SK-N-MC (cell line): ENCODE measurements at regions not wholly inside any gene's neighbourhood (a gene's known extent, or its start where the extent isn't known, plus 50 kb on each side); places are given as distances from the start of the nearest gene placed in this dataset.

Source experiments
- EZH2 ChIP-seq: fragments of 200-600 bp; sonication (generic); IDR thresholded peaks from one replicate; pipeline ENCODE4 v1.6.1; 2017; ENCODE audit warnings: antibody characterized with exemption
- POLR2AphosphoS5 ChIP-seq: IDR thresholded peaks from 2 replicates; pipeline ENCODE4 v1.6.1; 2012; ENCODE audit warnings: mild to moderate bottlenecking, low read depth, low read length, borderline replicate concordance

DNA sequence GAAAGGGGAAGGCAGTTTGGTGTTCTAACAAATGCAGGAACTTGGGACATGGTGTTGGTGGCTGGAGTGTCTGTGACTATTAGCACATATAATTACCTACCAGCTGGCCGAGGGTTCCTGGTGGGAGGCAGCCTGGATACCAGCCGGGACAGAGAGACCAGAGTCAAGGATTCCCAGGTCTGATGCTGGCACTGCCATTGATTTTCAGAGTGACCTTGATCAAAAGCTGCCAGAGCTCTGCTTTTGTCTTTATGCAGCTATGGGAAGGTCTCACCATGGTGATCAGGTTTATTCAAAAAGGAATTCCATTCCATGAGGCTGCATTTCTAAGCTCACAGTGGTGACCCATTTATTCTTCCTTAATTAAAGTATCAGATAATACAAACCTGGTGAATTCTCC, 101.0 kb upstream of the PWP1 start:
- TF ChIP-seq EZH2 (no peak), POLR2AphosphoS5 (no peak)
